GM12878 (cell line): ENCODE measurements at regions not wholly inside any gene's neighbourhood (a gene's known extent, or its start where the extent isn't known, plus 50 kb on each side); places are given as distances from the start of the nearest gene placed in this dataset.

Experiments
- ATAC-seq: fragments of 200-7000 bp; cut with Tn5 transposase; 3 replicates; pipeline ENCODE4 v1.9.1; 2020; ENCODE audit warnings: mild to moderate bottlenecking, moderate library complexity
- BruUV-seq: library from RNA; stranded (reverse); fragments of 400-500 nt; replicated peaks from 2 replicates; lab custom pipeline; 2021; lab: Mats Ljungman, UMichigan
- CTCF ChIA-PET: fragments of 300-600 bp; sonication (Branson Sonifier 250); formaldehyde crosslinking; extraction: SDS; loops from one replicate; lab custom pipeline; 2021; ENCODE audit warnings: inconsistent platforms; lab: Yijun Ruan, JAX
- POLR2A ChIA-PET: fragments of 350-600 bp; formaldehyde crosslinking; extraction: SDS; loops from one replicate; lab custom pipeline; 2021; ENCODE audit warnings: inconsistent platforms; lab: Charles Lee
- RAD21 ChIA-PET: fragments of 300-600 bp; sonication (Branson Sonifier 250); formaldehyde crosslinking; loops from one replicate; lab custom pipeline; 2023; ENCODE audit warnings: antibody characterized with exemption; ENCODE audit not compliant: unreplicated experiment; lab: Charles Lee
- SMC1A ChIA-PET: fragments of 300-600 bp; sonication (Branson Sonifier 250); formaldehyde crosslinking; loops from one replicate; lab custom pipeline; 2023; ENCODE audit not compliant: unreplicated experiment, uncharacterized antibody; lab: Charles Lee
- DNase-seq: peaks from one replicate; pipeline ENCODE4 v3.0.0-alpha.2; 2011; ENCODE audit warnings: low read depth, low spot score
- FAIRE-seq: peaks from 3 replicates; lab custom pipeline; 2011; peaks lifted over from hg19 to GRCh38; lab: Jason Lieb, UNC
- H2AFZ ChIP-seq: 2 replicates; pipeline ENCODE4 v1.6.0; 2011; ENCODE audit warnings: low read depth, low read length, control low read depth; ENCODE audit not compliant: control insufficient read depth
- H3K27ac ChIP-seq: 2 replicates; pipeline ENCODE4 v1.5.1; 2011; ENCODE audit warnings: control low read depth; ENCODE audit not compliant: control insufficient read depth, insufficient read depth
- H3K27me3 ChIP-seq, 2 experiments: replicated peaks in 1 of 2; 2 replicates each; pipeline versions ENCODE4 v1.6.0 to v1.6.1; 2011; ENCODE audit warnings: low read length in 1 of 2; ENCODE audit not compliant: control insufficient read depth in 2 of 2, insufficient read depth in 2 of 2
- H3K36me3 ChIP-seq, 2 experiments: 2 replicates each; pipeline ENCODE4 v1.5.1; 2011; ENCODE audit warnings: low read length in 1 of 2; ENCODE audit not compliant: control insufficient read depth in 2 of 2, insufficient read depth in 2 of 2
- H3K4me1 ChIP-seq: 2 replicates; pipeline ENCODE4 v1.6.1; 2011; ENCODE audit warnings: mild to moderate bottlenecking, low read length, moderate library complexity, mixed read lengths; ENCODE audit not compliant: control insufficient read depth, insufficient read depth
- H3K4me2 ChIP-seq: 2 replicates; pipeline ENCODE4 v1.6.0; 2011; ENCODE audit warnings: control low read depth; ENCODE audit not compliant: control insufficient read depth, insufficient read depth
- H3K4me3 ChIP-seq: fragments of 200-600 bp; sonication (generic); 2 replicates; pipeline ENCODE4 v1.5.1; 2016
- H3K79me2 ChIP-seq: 2 replicates; pipeline ENCODE4 v1.6.0; 2011; ENCODE audit warnings: low read length; ENCODE audit not compliant: control insufficient read depth, insufficient read depth
- H3K9ac ChIP-seq: 2 replicates; pipeline ENCODE4 v1.8.0; 2011; ENCODE audit warnings: low read length, control low read depth, mixed read lengths; ENCODE audit not compliant: control insufficient read depth, insufficient read depth
- H3K9me3 ChIP-seq: replicated peaks from 3 replicates; pipeline ENCODE4 v1.5.1; 2011; ENCODE audit warnings: mild to moderate bottlenecking, low read length; ENCODE audit not compliant: control insufficient read depth, insufficient read depth
- H4K20me1 ChIP-seq: 2 replicates; pipeline ENCODE4 v1.6.0; 2011; ENCODE audit not compliant: control insufficient read depth, insufficient read depth
- ATF7 ChIP-seq: fragments of 450-650 bp; IDR thresholded peaks from 2 replicates; pipeline ENCODE4 v1.6.1; 2016; ENCODE audit warnings: low read depth, mild to moderate bottlenecking
- BCLAF1 ChIP-seq: fragments of 450-650 bp; IDR thresholded peaks from 2 replicates; pipeline ENCODE4 v1.6.1; 2017; ENCODE audit warnings: antibody characterized with exemption, mild to moderate bottlenecking, moderate library complexity
- BMI1 ChIP-seq: fragments of 450-650 bp; IDR thresholded peaks from 2 replicates; pipeline ENCODE4 v1.6.1; 2016; ENCODE audit warnings: mild to moderate bottlenecking, moderate library complexity, borderline replicate concordance
- DPF2 ChIP-seq: fragments of 450-650 bp; IDR thresholded peaks from 2 replicates; pipeline ENCODE4 v1.6.1; 2017; ENCODE audit warnings: mild to moderate bottlenecking
- EP300 ChIP-seq, 2 experiments: fragments of 150-350 bp in 1 of 2; IDR thresholded peaks; 2 replicates each; pipeline ENCODE4 v1.6.1; 2011 to 2012; ENCODE audit warnings: low read depth in 2 of 2, low read length in 2 of 2, borderline replicate concordance in 1 of 2, improper control_type of control experiment in 1 of 2, inconsistent platforms in 1 of 2; ENCODE audit not compliant: control insufficient read depth in 1 of 2
- FOXK2 ChIP-seq: fragments of 450-650 bp; IDR thresholded peaks from 2 replicates; pipeline ENCODE4 v1.6.1; 2017; ENCODE audit warnings: mild to moderate bottlenecking, moderate library complexity
- HDGF ChIP-seq: fragments of 450-650 bp; IDR thresholded peaks from 2 replicates; pipeline ENCODE4 v1.6.1; 2016; ENCODE audit warnings: antibody characterized with exemption
- KDM1A ChIP-seq: fragments of 200-600 bp; sonication (generic); IDR thresholded peaks from 2 replicates; pipeline ENCODE4 v1.6.1; 2016; ENCODE audit warnings: borderline replicate concordance
- MEF2B ChIP-seq: fragments of 450-650 bp; IDR thresholded peaks from 2 replicates; pipeline ENCODE4 v1.6.1; 2018; ENCODE audit warnings: mild to moderate bottlenecking, moderate library complexity; ENCODE audit not compliant: partially characterized antibody, poor library complexity, severe bottlenecking
- MTA2 ChIP-seq: fragments of 450-650 bp; IDR thresholded peaks from 2 replicates; pipeline ENCODE4 v1.6.1; 2016; ENCODE audit warnings: low read depth, mild to moderate bottlenecking, moderate library complexity
- NR2C1 ChIP-seq: fragments of 450-650 bp; IDR thresholded peaks from 2 replicates; pipeline ENCODE4 v1.6.1; 2017; ENCODE audit warnings: antibody characterized with exemption, mild to moderate bottlenecking, moderate library complexity
- NR2F1 ChIP-seq: fragments of 450-650 bp; conservative IDR thresholded peaks from 2 replicates; pipeline ENCODE4 v1.6.1; 2017; ENCODE audit warnings: mild to moderate bottlenecking
- PML ChIP-seq: IDR thresholded peaks from 2 replicates; pipeline ENCODE4 v1.6.1; 2012; ENCODE audit warnings: low read length, inconsistent platforms
- RAD51 ChIP-seq: fragments of 450-650 bp; IDR thresholded peaks from 2 replicates; pipeline ENCODE4 v1.6.1; 2016; ENCODE audit warnings: moderate library complexity, mild to moderate bottlenecking, inconsistent platforms
- WGBS: methylation state at CpG from one replicate; pipeline ENCODE4 v1.1.6; 2016; ENCODE audit warnings: low lambda C conversion rate; ENCODE audit not compliant: insufficient replicate concordance, insufficient coverage; ENCODE audit errors: missing lambda C conversion rate; 5-methylcytosine and 5-hydroxymethylcytosine counted together
- in situ Hi-C: fragments of 300-500 bp; cut with MboI; formaldehyde crosslinking; loops from 9 replicates; pipeline ENCODE4 v1.14.3; 2018; ENCODE audit warnings: mixed read lengths
- intact Hi-C: fragments of 100-400 bp; cut with micrococcal nuclease; formaldehyde crosslinking; loops from one replicate; pipeline ENCODE4 v1.14.2; 2022; ENCODE audit not compliant: unreplicated experiment

- Histone ChIP-seq H3K36me3 (no peaks in the 10 kb centered on the region), H2AFZ (no peak overlapping the region), H3K4me3 (no peak overlapping the region), H3K9ac (no peak overlapping the region), H3K4me2 (no peak overlapping the region), H3K9me3 (no peaks in the 10 kb centered on the region), H3K27ac (no peak overlapping the region), H3K27me3 (no peaks in the 10 kb centered on the region), H4K20me1 (no peaks in the 10 kb centered on the region), H3K4me1 (no peaks in the 10 kb centered on the region), H3K79me2 (no peaks in the 10 kb centered on the region)
- WGBS, result 0% methylated on average over 4 of the region's 4 CpGs
- ChIA-PET SMC1A (interaction anchor here (1.1 kb wide), 1 partner anchor 13 kb away, joined by 3 read pairs; no protein-coding TSS in a partner anchor), RAD21 (no interaction called here), POLR2A (no interaction called here), CTCF (interaction anchor here (1.0 kb wide), 1 partner anchor 23 kb away, joined by 4 read pairs; no protein-coding TSS in a partner anchor)
- DNase-seq (no peak), FAIRE-seq (no peak), ATAC-seq (peak; percentile 61)
- in situ Hi-C loops, result no loop called here
- TF ChIP-seq BMI1 (peak; percentile 65; the same call in 1 of the 2 replicates), NR2F1 (peak; percentile 93), PML (no peak), ATF7 (0 out of 2 replicates have a peak, but pooled peaks have one; percentile 30), NR2C1 (peak; percentile 85), BCLAF1 (no peak), RAD51 (peak; percentile 26; the same call in 1 of the 2 replicates), KDM1A (no peak), FOXK2 (no peak), EP300 (IDR thresholded peaks at IDR 0.05; ENCODE audit: borderline replicate concordance in 1 of 2, control insufficient read depth in 1 of 2, low read depth in 2 of 2, low read length in 2 of 2) (peak in 1 of 2 experiments; percentile 17; a peak in 1 of 4 replicates), MEF2B (peak; percentile 41), HDGF (no peak), DPF2 (peak; percentile 50; the same call in 1 of the 2 replicates), MTA2 (peak; percentile 88; the same call in 1 of the 2 replicates)
- BruUV-seq, result no TSS peak
- intact Hi-C loops, result no loop called here
Measured at GRCh38 chr13:108365255-108365654, 95.7 kb downstream of the TNFSF13B start.
